RWPE1 (cell line): ENCODE measurements at regions not wholly inside any gene's neighbourhood (a gene's known extent, or its start where the extent isn't known, plus 50 kb on each side); places are given as distances from the start of the nearest gene placed in this dataset.
"Not testable (repeated sequence)": the region's sequence is repeated elsewhere in the genome, so short reads cannot be mapped to it uniquely, and the experiment has no call there.

ENCODE experiments used
- CTCF ChIA-PET: fragments of 350-600 bp; sonication (Branson Sonifier 250); formaldehyde crosslinking; extraction: SDS; loops from one replicate; lab custom pipeline; 2021; lab: Yijun Ruan, JAX
- POLR2A ChIA-PET: fragments of 400-600 bp; formaldehyde crosslinking; extraction: SDS; loops from one replicate; lab custom pipeline; 2020; ENCODE audit warnings: antibody characterized with exemption; ENCODE audit not compliant: low non-redundant PET; lab: Yijun Ruan, JAX
- DNase-seq: peaks from one replicate; pipeline ENCODE4 v3.0.0; 2012; ENCODE audit warnings: low spot score
- H3K27ac ChIP-seq: fragments of 450-650 bp; 2 replicates; pipeline ENCODE4 v1.5.1; 2017
- CTCF ChIP-seq: fragments of 450-650 bp; conservative IDR thresholded peaks from 2 replicates; pipeline ENCODE4 v1.5.1; 2017; ENCODE audit warnings: low read depth, mild to moderate bottlenecking

GRCh38 chr22:23453277-23453676 lies 126.8 kb downstream of the IGLL1 start:
- no peak for DNase-seq
- ChIA-PET POLR2A (no interaction called here), CTCF (no interaction called here)
- H3K27ac ChIP-seq = no peak overlapping the region
- no peak for TF ChIP-seq CTCF

- no peak overlapping the region for H3K27ac ChIP-seq
- TF ChIP-seq CTCF = no peak
- CTCF ChIA-PET = no interaction called here
- POLR2A ChIA-PET = no interaction called here
- no peak for DNase-seq
Measured at GRCh38 chr22:23452231-23453010, 127.7 kb downstream of the IGLL1 start.

- POLR2A ChIA-PET, DNase-seq, H3K27ac ChIP-seq, CTCF ChIA-PET: not testable (repeated sequence)
Measured at GRCh38 chr22:23451452-23452230, 128.4 kb downstream of the IGLL1 start.

GRCh38 chr22:23450821-23451220 lies 129.3 kb downstream of the IGLL1 start:
- DNase-seq, H3K27ac ChIP-seq, POLR2A ChIA-PET, CTCF ChIA-PET: not testable (repeated sequence)

- no peak for TF ChIP-seq CTCF
- DNase-seq = no peak
- no peak overlapping the region for H3K27ac ChIP-seq
- ChIA-PET CTCF (no interaction called here), POLR2A (no interaction called here)
Measured at GRCh38 chr22:23450434-23450795, 129.7 kb downstream of the IGLL1 start.

GRCh38 chr22:23449748-23450433 lies 130.2 kb downstream of the IGLL1 start:
- H3K27ac ChIP-seq, CTCF ChIA-PET, POLR2A ChIA-PET, DNase-seq: not testable (repeated sequence)

- POLR2A ChIA-PET, DNase-seq, H3K27ac ChIP-seq, CTCF ChIA-PET: not testable (repeated sequence)
Measured at GRCh38 chr22:23448499-23449288, 131.4 kb downstream of the IGLL1 start.

- DNase-seq = no peak
- no peak for TF ChIP-seq CTCF
- no peak overlapping the region for H3K27ac ChIP-seq
- CTCF ChIA-PET = no interaction called here
- POLR2A ChIA-PET = no interaction called here
Measured at GRCh38 chr22:23446796-23447350, 133.2 kb downstream of the IGLL1 start.

- DNase-seq, POLR2A ChIA-PET, H3K27ac ChIP-seq, CTCF ChIA-PET: not testable (repeated sequence)
Measured at GRCh38 chr22:23446194-23446593, 133.9 kb downstream of the IGLL1 start.

- CTCF ChIA-PET, POLR2A ChIA-PET, DNase-seq, H3K27ac ChIP-seq: not testable (repeated sequence)
Measured at GRCh38 chr22:23443905-23444304, 136.2 kb downstream of the IGLL1 start.

GRCh38 chr22:23439581-23439980 lies 140.5 kb downstream of the IGLL1 start:
- POLR2A ChIA-PET, CTCF ChIA-PET, DNase-seq, H3K27ac ChIP-seq: not testable (repeated sequence)
